Fibroblast of lung (primary cell): ENCODE measurements at regions not wholly inside any gene's neighbourhood (a gene's known extent, or its start where the extent isn't known, plus 50 kb on each side); places are given as distances from the start of the nearest gene placed in this dataset.

ENCODE experiments used
- DNase-seq, 2 donors: peaks; one replicate each; pipeline versions ENCODE4 v3.0.0 to v3.0.0-alpha.2; 2010; ENCODE audit warnings: low read depth in 2 of 2
- H2AFZ ChIP-seq: 2 replicates; pipeline ENCODE4 v1.5.1; 2012; ENCODE audit warnings: low read length, control low read depth, inconsistent platforms
- H3K27ac ChIP-seq: 2 replicates; pipeline ENCODE4 v1.5.1; 2011; ENCODE audit warnings: low read length, control low read depth; ENCODE audit not compliant: insufficient read depth
- H3K27me3 ChIP-seq: 2 replicates; pipeline ENCODE4 v1.5.1; 2011; ENCODE audit warnings: mild to moderate bottlenecking, low read length; ENCODE audit not compliant: control insufficient read depth, insufficient read depth
- H3K36me3 ChIP-seq: 2 replicates; pipeline ENCODE4 v1.5.1; 2011; ENCODE audit warnings: low read length; ENCODE audit not compliant: control insufficient read depth, insufficient read depth
- H3K4me1 ChIP-seq: 2 replicates; pipeline ENCODE4 v1.5.1; 2011; ENCODE audit warnings: low read length; ENCODE audit not compliant: control insufficient read depth, insufficient read depth; ENCODE audit errors: extremely low read depth
- H3K4me2 ChIP-seq: 2 replicates; pipeline ENCODE4 v1.5.1; 2011; ENCODE audit warnings: low read length, control low read depth; ENCODE audit not compliant: insufficient read depth; ENCODE audit errors: extremely low read depth
- H3K4me3 ChIP-seq, 4 experiments: fragments of 200-600 bp in 1 of 4; sonication (generic) in 1 of 4; replicated peaks in 1 of 4; 2 replicates each; pipeline ENCODE4 v1.5.1; 2011 to 2016; ENCODE audit warnings: low read length in 4 of 4, low read depth in 3 of 4, mild to moderate bottlenecking in 3 of 4, control low read depth in 2 of 4, inconsistent platforms in 1 of 4, mixed read lengths in 1 of 4; ENCODE audit not compliant: insufficient read depth in 1 of 4; ENCODE audit errors: control extremely low read depth in 1 of 4
- H3K79me2 ChIP-seq: 2 replicates; pipeline ENCODE4 v1.5.1; 2012; ENCODE audit warnings: mild to moderate bottlenecking, low read length, inconsistent platforms; ENCODE audit not compliant: control insufficient read depth, insufficient read depth
- H3K9ac ChIP-seq: 2 replicates; pipeline ENCODE4 v1.5.1; 2011; ENCODE audit warnings: mild to moderate bottlenecking, low read length, control low read depth; ENCODE audit not compliant: insufficient read depth
- H3K9me3 ChIP-seq: 2 replicates; pipeline ENCODE4 v1.5.1; 2012; ENCODE audit warnings: low read depth, low read length; ENCODE audit not compliant: control insufficient read depth, insufficient read depth
- H4K20me1 ChIP-seq: 2 replicates; pipeline ENCODE4 v1.5.1; 2011; ENCODE audit warnings: low read length; ENCODE audit not compliant: control insufficient read depth, insufficient read depth; ENCODE audit errors: extremely low read depth
- CTCF ChIP-seq, 2 donors: IDR thresholded peaks in 1 of 2; conservative IDR thresholded peaks in 1 of 2; 1 replicate in 1 of 2; 2 replicates in 1 of 2; pipeline ENCODE4 v1.5.1; 2011 to 2012; ENCODE audit warnings: low read length in 2 of 2, control low read depth in 1 of 2, inconsistent platforms in 1 of 2, low read depth in 1 of 2, mild to moderate bottlenecking in 1 of 2
- EZH2 ChIP-seq: IDR thresholded peaks from 2 replicates; pipeline ENCODE4 v1.5.1; 2012; ENCODE audit warnings: low read length, control low read depth, mild to moderate bottlenecking; ENCODE audit errors: missing control alignments

GRCh38 chr6:15852289-15852688 lies 189.5 kb upstream of the DTNBP1 start:
- H3K9ac ChIP-seq = no peak overlapping the region
- DNase-seq = no peak
- H3K27me3 ChIP-seq = no peaks in the 10 kb centered on the region
- no peaks in the 10 kb centered on the region for H3K36me3 ChIP-seq
- H3K27ac ChIP-seq = no peak overlapping the region
- no peak overlapping the region for H3K4me2 ChIP-seq
- no peak overlapping the region for H2AFZ ChIP-seq
- H4K20me1 ChIP-seq = no peaks in the 10 kb centered on the region
- H3K4me3 ChIP-seq = no peak overlapping the region
- no peaks in the 10 kb centered on the region for H3K9me3 ChIP-seq
- no peak for TF ChIP-seq EZH2
- no peak for TF ChIP-seq CTCF (conservative IDR thresholded peaks at IDR 0.05 in 1 of 2, IDR thresholded peaks at IDR 0.05 in 1 of 2; ENCODE audit: low read depth in 1 of 2, low read length in 2 of 2)
- no peaks in the 10 kb centered on the region for H3K79me2 ChIP-seq
- no peaks in the 10 kb centered on the region for H3K4me1 ChIP-seq

GRCh38 chr6:15849395-15849794 lies 186.6 kb upstream of the DTNBP1 start:
- no peaks in the 10 kb centered on the region for H3K27me3 ChIP-seq
- H3K79me2 ChIP-seq = no peaks in the 10 kb centered on the region
- no peak overlapping the region for H3K9ac ChIP-seq
- no peaks in the 10 kb centered on the region for H3K36me3 ChIP-seq
- no peak overlapping the region for H3K4me3 ChIP-seq
- no peak for DNase-seq
- H3K9me3 ChIP-seq = no peaks in the 10 kb centered on the region
- no peaks in the 10 kb centered on the region for H3K4me1 ChIP-seq
- no peak overlapping the region for H3K4me2 ChIP-seq
- no peaks in the 10 kb centered on the region for H4K20me1 ChIP-seq
- H3K27ac ChIP-seq = no peak overlapping the region
- H2AFZ ChIP-seq = no peak overlapping the region
- TF ChIP-seq EZH2 (no peak), CTCF (conservative IDR thresholded peaks at IDR 0.05 in 1 of 2, IDR thresholded peaks at IDR 0.05 in 1 of 2; ENCODE audit: low read depth in 1 of 2, low read length in 2 of 2) (no peak)

- no peak for TF ChIP-seq CTCF (conservative IDR thresholded peaks at IDR 0.05 in 1 of 2, IDR thresholded peaks at IDR 0.05 in 1 of 2; ENCODE audit: low read depth in 1 of 2, low read length in 2 of 2)
- no peak for TF ChIP-seq EZH2
- Histone ChIP-seq H3K79me2 (no peaks in the 10 kb centered on the region), H3K4me1 (no peaks in the 10 kb centered on the region), H3K9me3 (no peaks in the 10 kb centered on the region), H2AFZ (no peak overlapping the region), H3K9ac (no peak overlapping the region), H3K27me3 (no peaks in the 10 kb centered on the region), H3K36me3 (no peaks in the 10 kb centered on the region), H3K4me2 (no peak overlapping the region), H3K27ac (no peak overlapping the region), H4K20me1 (no peaks in the 10 kb centered on the region), H3K4me3 (no peak overlapping the region)
- DNase-seq = no peak
Observed at GRCh38 chr6:15845492-15845891, 182.7 kb upstream of the DTNBP1 start.
